Pons (tissue), 1 donor: ENCODE measurements at regions not wholly inside any gene's neighbourhood (a gene's known extent, or its start where the extent isn't known, plus 50 kb on each side); places are given as distances from the start of the nearest gene placed in this dataset.
A peak's percentile ranks its signal among the peaks of the same experiment; 100 is the strongest.

Experiments used
- DNase-seq: peaks from one replicate; pipeline ENCODE4 v3.0.0-alpha.2; 2016; ENCODE audit warnings: low spot score

GRCh38 chr10:88169037-88169319, 305.6 kb downstream of the PTEN start:
- no peak for DNase-seq

DNA sequence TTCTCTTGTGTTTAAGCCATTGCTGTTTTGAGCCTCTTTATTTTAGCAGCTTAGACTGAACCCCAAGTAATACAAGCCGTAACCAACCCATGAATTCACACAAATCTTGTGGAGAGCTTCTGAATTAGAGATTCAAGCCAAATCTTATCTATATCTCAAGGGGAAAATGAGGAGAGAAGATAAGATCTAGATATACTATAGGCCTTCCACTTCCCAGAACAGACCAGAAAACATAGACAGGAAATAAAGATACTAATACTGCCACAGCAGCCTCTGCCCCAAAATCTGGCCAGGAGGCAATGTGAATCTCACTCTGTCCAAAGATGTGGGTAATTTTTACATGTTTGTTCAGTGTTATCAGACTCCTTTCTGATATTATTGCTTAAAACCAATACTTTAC, 307.2 kb downstream of the PTEN start:
- DNase-seq: no peak

DNA sequence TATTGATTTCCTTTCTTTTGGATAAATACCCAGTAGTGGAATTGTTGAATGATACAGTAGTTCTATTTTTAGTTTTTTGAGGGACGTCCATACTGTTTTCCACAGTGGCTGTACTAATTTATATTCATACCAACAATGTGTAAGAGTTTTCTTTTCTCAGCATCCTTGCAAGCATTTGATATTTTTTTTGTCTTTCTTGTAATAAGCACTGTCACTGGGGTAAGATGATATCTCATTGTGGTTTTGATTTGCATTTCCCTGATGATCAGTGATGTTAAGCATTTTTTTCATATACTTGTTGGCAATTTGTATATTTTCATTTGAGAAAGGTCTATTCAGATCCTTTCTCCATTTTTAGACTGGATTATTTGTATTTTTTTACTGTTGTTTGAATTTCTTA, 308.7 kb downstream of the PTEN start:
- DNase-seq: no peak

GRCh38 chr10:88174391-88174790, 311.0 kb downstream of the PTEN start:
- DNase-seq: no peak

DNA sequence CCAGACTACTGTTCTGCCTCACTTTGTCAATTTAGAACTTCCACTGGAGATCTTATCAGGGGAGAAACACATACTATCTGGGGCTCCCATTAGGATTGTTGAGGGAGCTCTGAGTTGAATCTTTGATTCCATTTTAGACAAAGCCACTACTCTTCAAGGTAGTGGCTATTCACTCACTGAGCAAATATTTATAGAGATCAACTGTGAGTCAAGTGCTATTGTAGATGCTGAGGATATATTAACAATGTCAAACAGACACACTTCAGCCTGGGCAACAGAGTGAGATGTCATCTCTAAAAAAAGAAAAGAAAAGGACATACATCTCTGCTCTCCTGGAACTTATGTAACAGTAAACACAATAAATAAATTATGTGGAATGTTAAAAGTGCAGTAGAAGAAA, 315.3 kb downstream of the PTEN start:
- DNase-seq: no peak

- DNase-seq: no peak
Observed at GRCh38 chr10:88179831-88180230, 316.4 kb downstream of the PTEN start.

DNA sequence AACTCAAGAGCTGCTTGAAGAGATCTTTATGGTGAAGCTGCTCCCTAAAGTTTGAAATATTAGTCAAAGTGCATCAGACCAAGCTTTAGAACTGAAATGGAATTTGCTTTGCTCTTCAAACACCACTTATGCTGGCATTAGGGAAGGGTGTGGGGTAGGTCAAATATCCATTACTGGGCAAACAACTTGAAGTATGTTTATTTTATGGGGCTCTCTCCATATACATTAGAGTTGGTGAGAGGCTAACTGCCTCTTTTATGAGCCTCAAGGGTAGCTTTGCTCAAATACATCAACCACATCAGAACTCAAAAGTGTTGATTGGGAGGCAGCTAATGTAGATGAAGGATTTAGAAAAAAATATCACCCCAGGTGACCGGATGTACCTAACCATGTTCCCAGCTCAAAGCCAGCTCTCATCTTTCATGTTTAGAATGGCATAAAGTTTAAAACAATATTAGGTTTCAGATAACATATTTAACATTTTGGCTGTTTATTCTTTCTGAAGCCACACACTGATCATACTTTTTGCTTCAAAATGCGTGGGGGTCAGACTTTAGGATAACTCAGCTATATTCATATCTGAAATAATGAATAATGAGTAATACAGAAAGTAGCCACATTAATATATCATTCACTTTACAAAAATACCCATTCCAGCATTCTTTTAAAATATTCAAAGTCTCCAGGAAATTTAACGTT, 318.6 kb downstream of the PTEN start:
- no peak for DNase-seq

DNA sequence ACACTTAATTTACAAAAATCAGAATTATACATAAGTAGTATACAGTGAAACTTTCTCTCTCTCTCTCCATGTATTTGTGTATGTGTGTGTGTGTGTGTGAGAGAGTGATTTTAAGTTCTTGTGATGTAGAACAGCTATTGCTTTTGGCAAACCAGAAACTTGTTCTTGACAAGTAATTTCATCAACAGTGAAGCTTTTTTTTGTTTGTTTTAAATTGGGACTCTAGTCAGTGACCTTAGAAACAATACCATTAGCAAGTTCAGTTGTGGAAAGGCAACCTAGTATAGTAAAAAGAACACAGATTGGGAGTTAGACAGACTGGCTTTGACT, 319.1 kb downstream of the PTEN start:
- no peak for DNase-seq

DNA sequence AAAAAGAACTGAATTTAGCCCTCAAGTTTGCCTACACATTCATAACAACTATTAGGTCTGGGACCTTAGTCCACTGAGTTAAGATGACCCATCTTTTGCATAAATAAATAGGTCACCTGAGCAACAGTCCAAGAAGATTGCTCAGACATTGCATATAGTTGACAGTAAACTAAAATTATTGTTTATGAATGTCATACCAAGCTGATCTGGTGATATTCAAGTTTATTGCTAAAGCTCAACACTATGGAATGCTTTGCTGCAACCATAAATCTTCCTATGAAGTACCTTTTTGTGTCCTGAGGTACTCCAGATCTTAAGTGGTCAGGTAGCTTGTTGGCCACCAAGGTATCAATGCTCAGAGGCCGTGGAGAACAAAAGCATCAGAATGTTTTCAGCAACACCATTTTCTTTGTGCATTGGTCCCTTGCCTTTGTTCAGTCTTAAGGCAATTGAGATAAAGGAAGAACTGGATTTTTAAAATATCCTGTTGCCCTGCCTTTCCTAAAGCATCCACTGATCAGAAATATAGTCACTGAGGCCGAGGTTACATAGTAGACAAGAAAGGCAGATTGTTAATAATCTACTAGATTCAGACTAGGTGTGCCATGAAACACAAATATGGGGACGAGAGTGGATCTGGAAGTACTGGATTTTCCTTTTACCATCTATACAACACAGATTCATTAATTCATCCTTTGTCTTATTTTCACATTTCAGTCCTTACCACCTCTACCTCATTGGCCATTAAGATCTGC, 321.3 kb downstream of the PTEN start:
- DNase-seq: no peak

DNA sequence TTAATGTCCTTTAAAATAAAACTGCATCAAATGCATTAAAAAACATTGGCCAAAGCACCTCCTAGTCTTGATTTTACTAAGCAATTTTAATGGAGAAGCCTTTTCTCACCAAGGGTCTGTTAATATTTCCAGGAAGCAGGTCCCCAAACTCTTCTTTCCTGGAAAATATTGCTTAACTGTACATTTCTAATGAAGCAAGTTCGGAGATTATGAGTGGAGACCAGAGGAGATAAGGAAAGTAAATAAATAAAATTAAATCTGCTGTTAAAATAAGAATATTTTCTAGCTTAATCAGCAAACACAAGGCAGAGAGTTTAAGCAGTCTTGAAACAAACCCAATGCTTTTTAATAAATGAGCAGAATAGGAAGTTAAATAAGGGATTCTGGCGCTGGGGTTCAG, 322.4 kb downstream of the PTEN start:
- no peak for DNase-seq

DNA sequence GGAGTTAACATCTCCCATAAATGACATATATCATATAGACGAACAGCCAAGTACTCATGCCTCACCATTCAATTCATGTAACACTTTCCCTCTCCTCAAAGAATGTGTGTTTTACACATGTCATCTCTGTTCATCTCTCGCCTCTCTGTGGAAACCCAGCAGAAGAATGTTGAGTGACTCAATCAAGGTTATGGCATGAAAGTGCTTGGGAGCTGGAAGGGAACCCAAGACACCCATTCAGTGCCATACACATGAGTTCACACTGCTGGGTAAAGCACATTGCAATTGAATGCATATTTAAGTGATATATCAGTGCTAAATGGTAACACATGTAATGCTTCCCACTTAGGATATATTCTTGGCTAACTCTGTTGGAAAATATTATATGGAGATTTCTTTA, 322.9 kb downstream of the PTEN start:
- DNase-seq: no peak

DNA sequence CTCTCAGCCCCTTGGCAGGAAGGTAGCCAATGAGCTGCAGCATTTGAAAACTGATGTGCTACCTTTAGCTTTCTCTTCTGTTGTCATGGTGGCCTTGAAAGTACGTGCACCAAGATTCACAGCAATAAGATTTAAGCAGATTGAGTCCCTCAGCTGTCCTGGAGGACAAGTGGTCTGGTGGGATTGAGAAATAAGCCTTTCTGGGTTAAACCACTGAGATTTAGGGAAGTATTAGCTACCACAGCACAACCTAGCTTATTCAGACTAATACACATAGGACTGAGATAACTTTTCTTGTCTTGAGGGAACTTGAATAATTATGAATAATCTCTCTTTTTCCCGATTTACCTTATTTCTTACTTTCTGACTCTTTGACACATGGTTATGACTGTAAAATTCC, 324.0 kb downstream of the PTEN start:
- DNase-seq: no peak

- DNase-seq: no peak
Observed at GRCh38 chr10:88190123-88190522, 326.7 kb downstream of the PTEN start.

DNA sequence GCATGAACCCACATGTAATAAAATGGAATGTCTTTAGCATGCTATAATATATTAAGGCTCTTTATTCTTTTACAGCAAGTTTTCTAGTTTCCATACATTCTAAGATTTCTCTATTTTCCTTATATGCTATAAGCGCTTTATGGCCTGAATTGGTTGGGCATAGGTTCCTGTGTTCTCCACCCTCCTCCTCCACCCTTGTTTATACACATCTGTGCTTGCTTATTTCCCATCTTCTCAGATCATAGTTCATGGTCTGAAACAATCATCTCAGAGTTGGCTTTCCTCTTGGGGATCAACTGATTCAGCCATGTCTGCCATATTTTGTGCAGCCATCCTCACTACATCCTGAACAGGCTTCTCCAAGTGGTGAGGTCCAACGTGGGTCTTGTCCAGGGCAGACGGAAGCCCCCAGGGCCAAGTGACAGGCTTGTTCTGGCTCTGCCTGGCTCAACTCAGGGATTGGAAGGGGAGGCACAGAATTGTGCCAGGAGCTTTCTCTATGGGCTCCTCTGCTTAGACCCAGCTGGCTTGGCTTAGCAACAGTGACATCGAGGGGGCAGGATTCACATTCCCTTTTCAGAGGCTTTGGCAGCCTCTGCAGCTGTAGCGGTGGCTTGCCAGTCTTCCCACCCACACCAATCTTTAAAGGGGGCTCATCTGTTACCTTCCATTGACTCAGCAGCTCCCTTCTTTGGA, 327.3 kb downstream of the PTEN start:
- no peak for DNase-seq

- no peak for DNase-seq
Observed at GRCh38 chr10:88193018-88193417, 329.6 kb downstream of the PTEN start.

DNA sequence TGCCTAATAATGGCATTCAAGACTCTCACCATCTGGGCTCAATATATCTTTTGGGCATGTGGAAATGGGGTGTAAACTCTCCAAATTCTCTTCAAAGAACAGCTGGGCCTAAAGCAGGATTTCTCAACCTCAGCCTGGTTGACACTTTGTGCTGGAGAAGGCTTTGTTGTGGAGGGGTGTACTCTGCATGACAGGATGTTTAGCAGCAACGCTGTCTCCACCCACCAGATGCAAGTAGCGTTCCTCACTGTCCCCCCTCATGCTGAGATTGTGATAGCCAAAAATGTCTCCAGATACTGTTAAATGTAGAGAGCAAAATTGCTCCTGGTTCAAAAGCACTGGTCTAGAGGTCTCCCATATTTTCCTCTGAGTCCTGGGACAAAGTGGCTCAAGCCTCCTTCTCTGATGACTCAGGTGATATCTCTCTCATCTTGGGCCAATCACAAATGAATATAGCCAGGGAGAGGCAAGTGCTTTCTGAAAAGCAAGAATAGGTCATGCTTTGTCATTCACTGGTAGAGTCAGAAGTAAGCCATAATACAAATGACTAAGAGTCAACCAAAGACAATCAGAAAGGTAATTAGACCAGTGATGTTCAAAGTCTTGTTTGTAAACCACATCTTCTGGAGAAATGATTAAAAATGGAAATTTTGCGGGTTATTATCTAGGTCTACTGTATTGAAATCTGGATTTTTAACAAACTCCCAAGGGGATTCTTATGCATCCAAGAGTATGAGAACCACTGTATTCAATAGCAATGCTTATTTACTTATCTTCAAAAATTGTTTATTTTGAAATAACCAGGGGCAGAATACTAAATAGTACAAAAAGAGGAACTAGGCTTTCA, 330.8 kb downstream of the PTEN start:
- DNase-seq: no peak

- no peak for DNase-seq
Observed at GRCh38 chr10:88194961-88195367, 331.5 kb downstream of the PTEN start.

GRCh38 chr10:88195841-88196240, 332.4 kb downstream of the PTEN start:
- no peak for DNase-seq

DNA sequence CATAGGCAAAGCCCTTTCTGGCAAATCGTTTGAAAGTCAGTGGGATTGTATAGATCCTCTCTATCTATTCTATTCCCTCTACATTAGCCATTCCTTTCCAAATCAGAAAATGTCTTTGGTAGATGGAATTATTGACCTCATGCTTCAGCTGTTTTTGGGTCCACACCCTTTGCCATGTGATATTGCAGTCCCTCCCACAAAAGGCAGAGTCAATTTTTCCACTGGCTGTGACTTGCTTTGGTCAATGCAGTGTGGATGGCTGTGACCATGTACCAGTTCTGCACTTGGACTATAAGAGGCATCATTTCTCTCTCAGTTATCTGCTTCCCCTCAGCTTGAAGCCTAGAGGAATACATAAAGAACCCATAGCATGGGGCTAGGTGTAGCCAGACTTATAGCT, 332.9 kb downstream of the PTEN start:
- no peak for DNase-seq

DNA sequence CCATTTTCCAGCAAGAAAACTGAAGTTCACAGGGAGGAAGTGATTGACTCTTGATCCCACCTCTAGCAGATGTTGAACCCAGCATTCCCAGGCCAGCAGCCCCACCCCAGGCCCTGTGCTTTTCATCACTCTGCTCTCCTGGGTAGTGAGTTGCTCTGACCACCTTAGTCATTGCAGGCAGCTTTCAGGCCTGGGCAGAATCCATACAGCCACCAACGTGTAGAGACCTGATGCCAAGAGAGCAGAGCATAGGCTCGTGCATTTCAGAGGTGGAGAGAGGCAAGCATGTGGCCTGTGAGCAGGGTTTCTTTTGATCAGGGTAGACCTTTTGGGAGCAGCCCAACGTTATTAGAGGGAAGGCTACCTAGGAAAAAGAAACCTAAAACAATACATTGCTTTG, 334.6 kb downstream of the PTEN start:
- DNase-seq: no peak

DNA sequence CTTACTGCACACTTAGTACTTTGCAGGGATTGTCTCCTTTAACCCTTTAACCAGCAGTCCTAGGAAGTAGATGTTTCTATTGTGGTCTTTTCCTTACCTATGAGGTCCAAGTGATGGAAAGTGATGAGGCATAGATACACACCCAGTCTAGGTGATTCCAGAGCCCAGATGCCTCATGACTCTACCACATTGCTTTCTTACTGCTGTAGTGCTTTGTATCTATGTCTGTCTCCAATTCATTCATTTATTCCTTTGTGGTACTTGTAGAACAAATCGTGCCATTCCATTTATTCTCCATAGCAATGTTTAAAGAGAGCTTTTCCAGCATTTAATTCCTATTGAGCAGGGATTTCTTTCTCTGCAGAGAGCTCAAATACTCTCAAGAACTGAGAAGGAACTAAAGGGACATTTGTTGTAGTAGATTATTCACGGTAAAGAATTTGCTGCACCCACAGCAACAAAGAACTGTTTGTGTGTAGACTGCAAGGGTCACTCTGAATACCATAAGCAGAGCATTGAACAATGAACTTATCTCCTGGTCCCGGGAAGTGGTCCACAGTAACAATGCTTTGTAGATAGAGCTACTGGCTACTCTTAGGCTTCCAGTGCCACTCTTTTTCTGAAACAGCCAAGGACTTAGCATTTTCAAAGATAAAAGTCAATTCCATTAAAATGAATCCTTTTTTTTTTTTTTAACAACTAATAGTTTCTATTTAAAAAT, 337.0 kb downstream of the PTEN start:
- DNase-seq: peak; percentile 35

- DNase-seq: no peak
Observed at GRCh38 chr10:88205842-88206446, 342.5 kb downstream of the PTEN start.
